GM19193 (cell line): ENCODE measurements at regions not wholly inside any gene's neighbourhood (a gene's known extent, or its start where the extent isn't known, plus 50 kb on each side); places are given as distances from the start of the nearest gene placed in this dataset.

Source experiments
- POLR2A ChIP-seq: IDR thresholded peaks from 4 replicates; pipeline ENCODE4 v1.6.1; 2011; ENCODE audit not compliant: insufficient read depth, insufficient read length; ENCODE audit errors: extremely low read depth

- no peak for TF ChIP-seq POLR2A
These were observed 158.5 kb downstream of the MID1IP1 start for GRCh38 chrX:38959736-38960135.

GRCh38 chrX:38960137-38960536 lies 158.9 kb downstream of the MID1IP1 start:
- TF ChIP-seq POLR2A = no peak

- no peak for TF ChIP-seq POLR2A
These were observed 160.7 kb downstream of the MID1IP1 start for GRCh38 chrX:38961936-38962335.

GRCh38 chrX:38965888-38966287 lies 164.6 kb downstream of the MID1IP1 start:
- no peak for TF ChIP-seq POLR2A

GRCh38 chrX:38968344-38969216 lies 167.3 kb downstream of the MID1IP1 start:
- TF ChIP-seq POLR2A = no peak

GRCh38 chrX:38970074-38970473 lies 168.8 kb downstream of the MID1IP1 start:
- TF ChIP-seq POLR2A = no peak

GRCh38 chrX:38970845-38971244 lies 169.6 kb downstream of the MID1IP1 start:
- TF ChIP-seq POLR2A = no peak

- no peak for TF ChIP-seq POLR2A
These were observed 172.1 kb downstream of the MID1IP1 start for GRCh38 chrX:38973322-38973721.

GRCh38 chrX:38974542-38974941 lies 173.3 kb downstream of the MID1IP1 start:
- no peak for TF ChIP-seq POLR2A

GRCh38 chrX:38975368-38975942 lies 174.2 kb downstream of the MID1IP1 start:
- no peak for TF ChIP-seq POLR2A

GRCh38 chrX:38982370-38982769 lies 181.1 kb downstream of the MID1IP1 start:
- no peak for TF ChIP-seq POLR2A

GRCh38 chrX:38982843-38983242 lies 181.6 kb downstream of the MID1IP1 start:
- no peak for TF ChIP-seq POLR2A

- no peak for TF ChIP-seq POLR2A
These were observed 184.1 kb downstream of the MID1IP1 start for GRCh38 chrX:38985375-38985774.

GRCh38 chrX:38985945-38986344 lies 184.7 kb downstream of the MID1IP1 start:
- no peak for TF ChIP-seq POLR2A

- TF ChIP-seq POLR2A = no peak
These were observed 185.3 kb downstream of the MID1IP1 start for GRCh38 chrX:38986586-38986985.

GRCh38 chrX:38987198-38987651 lies 186.0 kb downstream of the MID1IP1 start:
- TF ChIP-seq POLR2A = no peak
